ENCODE measurements at regions not wholly inside any gene's neighbourhood (a gene's known extent, or its start where the extent isn't known, plus 50 kb on each side); places are given as distances from the start of the nearest gene placed in this dataset.
"Not testable (repeated sequence)": the region's sequence is repeated elsewhere in the genome, so short reads cannot be mapped to it uniquely, and the experiment has no call there.

DNA sequence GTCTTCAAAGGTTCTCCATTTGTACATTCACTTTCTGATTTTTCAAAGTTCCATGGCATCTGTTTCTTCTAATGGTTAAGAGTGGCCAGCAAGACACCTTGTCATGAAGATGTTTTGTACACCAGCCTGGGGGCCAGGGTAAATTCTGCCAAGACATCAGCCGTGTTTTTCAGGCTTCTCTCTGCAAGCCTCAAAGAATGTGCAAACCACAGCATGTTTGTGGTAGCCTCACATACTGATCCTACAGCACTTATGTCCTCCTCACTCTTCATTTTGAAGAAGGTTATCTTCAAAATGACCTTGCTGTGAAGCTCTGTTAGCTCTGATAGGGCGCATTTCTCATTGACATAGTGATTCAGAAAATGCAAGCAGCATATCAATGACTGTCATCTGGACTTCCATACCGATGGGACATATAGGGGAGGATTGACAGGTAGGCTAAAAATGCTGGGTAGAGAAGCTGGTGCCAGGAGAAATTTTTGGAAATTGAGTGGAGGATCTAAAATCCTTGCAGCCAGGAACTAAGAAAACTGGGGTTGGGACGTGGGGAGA, 59.3 kb upstream of the SPTLC3 start:
- no peak for DNase-seq (ENCODE audit: low spot score)

DNA sequence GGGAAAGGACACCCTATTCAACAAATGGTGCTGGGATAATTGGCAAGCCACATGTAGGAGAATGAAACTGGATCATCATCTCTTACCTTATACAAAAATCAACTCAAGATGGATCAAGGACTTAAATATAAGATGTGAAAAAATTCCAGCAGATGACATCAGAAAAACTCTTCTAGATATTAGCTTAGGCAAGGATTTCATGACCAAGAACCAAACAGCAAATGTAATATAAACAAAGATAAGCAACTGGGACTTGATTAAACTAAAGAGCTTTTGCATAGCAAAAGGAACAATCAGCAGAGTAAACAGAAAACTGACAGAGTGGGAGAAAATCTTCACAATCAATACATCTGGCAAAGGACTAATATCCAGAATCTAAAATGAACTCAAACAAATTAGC, 54.5 kb upstream of the SPTLC3 start:
- DNase-seq (ENCODE audit: low spot score): not testable (repeated sequence)

DNA sequence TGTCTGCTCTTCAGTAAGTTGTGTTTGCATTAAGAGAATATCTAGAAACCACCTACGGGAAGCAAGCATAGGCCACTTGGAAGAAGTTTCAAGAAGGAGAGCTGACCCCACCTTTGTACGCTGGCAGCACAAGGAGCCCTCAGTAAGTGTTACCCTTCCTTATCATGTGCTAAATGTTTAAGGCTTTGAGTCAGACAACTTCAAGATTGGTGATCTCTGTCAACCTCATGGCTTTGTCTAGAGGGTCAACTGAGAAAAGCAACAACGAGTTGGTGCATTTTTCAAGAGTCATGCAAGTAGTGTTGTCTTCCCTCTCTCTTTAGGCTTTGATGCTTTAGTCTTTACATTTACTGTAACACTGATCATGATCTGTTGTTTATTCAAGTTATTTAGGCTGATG, 53.2 kb upstream of the SPTLC3 start:
- no peak for DNase-seq (ENCODE audit: low spot score)

DNA sequence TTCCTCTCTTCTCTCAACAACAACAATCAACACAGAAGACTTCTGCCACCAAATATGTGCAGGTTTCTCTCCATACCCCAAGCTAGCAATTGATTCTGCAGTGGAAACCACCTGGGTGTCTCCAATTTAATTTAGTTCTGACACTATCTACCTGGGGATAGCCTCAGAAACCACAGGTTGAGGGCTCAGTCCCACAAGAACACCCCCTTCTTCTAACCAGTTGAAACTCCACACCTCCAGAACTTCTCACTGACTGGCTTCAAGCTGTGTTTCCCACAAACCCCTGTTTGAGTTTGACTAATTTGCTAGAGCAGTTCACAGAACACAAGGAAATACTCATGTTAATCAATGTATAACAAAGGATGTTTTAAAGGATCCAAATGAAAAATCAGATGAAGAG, 52.5 kb upstream of the SPTLC3 start:
- no peak for DNase-seq (ENCODE audit: low spot score)

DNA sequence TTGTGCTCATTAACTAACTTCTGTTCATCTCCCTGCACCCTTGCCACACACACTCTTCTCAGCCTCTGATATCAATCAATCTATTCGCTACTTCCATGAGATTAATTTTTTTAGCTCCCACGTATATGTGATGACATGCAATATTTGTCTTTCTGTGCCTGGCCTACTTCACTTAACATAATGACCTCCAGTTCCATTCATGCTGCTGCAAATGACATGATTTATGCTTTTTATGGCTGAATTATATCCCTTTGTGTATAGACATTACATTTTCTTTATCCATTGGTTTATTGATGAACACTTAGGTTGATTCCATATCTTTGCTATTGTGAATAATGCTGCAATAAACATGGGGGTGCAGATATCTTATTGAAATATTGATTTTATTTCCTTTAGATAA, 50.8 kb upstream of the SPTLC3 start:
- no peak for DNase-seq (ENCODE audit: low spot score)
